HG02588 (cell line): ENCODE measurements at regions not wholly inside any gene's neighbourhood (a gene's known extent, or its start where the extent isn't known, plus 50 kb on each side); places are given as distances from the start of the nearest gene placed in this dataset.
"Not testable (repeated sequence)": the region's sequence is repeated elsewhere in the genome, so short reads cannot be mapped to it uniquely, and the experiment has no call there.

Source experiments
- ATAC-seq: cut with Tn5 transposase; IDR thresholded peaks from one replicate; pipeline ENCODE4 v1.9.1; 2021; ENCODE audit warnings: mild to moderate bottlenecking, moderate library complexity; ENCODE audit not compliant: unreplicated experiment

DNA sequence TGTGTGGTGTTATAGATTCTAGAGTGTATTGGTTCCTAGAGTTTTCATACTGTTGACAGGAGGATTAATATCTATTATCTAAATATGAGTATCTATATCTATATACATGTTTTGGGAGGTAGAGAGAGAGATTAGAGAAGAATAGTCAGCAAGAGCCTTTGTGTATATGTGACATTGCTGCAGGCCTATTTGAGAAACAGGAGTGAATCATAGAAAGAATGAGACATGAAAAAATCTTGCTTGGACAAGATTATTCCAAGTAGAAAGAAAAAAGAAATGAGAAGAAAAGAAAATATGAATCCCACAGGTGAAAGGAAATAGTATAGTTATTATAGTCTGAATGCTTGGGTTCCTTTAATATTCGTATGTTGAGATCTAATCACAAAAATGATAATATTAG is 720.4 kb downstream of the RERGL start:
- no peak for ATAC-seq

DNA sequence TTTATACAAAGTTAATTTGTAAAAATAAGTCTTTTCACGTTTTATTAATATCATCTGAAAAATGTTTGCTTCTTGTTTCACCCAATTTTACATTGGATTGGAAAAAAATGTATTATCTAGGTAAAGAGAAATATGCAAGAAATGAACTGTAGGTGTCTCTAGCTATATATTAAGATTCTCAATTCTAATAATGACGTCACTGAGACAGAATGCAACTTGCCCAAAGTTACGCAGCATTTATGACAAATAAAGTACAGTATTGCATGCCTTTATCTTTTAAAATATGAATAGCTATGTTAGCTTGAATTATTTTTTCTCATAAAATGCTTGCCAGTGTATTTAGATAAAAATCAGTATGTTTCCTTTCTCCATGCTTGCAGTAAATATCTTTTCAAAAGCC is 728.8 kb downstream of the RERGL start:
- no peak for ATAC-seq

GRCh38 chr12:17358835-17359234 is 731.2 kb downstream of the RERGL start:
- no peak for ATAC-seq

DNA sequence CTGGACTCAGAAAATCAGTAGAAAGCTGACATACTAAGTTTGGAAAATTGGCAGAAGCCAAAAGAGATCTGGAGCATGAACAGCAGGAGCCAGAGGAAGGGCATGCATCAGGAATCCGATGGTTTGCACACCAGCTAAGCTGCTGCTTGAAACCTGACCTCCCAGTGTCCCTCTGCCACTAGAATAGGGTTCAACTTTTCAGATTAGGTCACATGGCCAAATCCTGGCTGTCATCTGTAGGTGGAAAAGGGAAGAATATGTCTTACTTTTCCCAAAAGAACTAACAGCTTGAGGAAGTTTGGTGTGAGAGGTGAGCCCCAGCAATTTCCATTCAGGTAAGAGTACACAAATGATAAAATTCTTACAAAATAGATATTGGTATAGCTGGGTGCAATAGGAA is 732.6 kb downstream of the RERGL start:
- ATAC-seq = no peak

DNA sequence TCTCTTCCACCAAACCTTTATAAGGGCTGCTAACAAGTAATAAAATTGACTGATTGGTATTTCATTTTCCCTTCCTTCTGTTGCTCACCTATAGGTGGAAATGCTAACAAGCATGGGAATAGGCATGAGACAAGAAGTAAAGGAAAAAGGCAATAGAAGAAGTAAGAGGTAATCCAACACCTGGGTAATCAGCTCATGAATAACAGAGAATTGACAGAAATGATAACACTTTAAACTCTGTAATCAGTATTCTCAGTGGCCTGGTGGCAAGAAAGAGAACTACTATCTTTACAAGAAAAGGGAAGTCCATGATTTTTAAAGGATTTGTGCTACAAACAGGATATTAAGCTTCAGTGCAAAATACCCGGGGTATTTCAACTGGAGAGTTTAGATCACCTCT is 737.8 kb downstream of the RERGL start:
- no peak for ATAC-seq

- ATAC-seq = no peak
These were observed 741.7 kb downstream of the RERGL start for GRCh38 chr12:17348311-17348710.

- ATAC-seq = no peak
These were observed 738.7 kb upstream of the LMO3 start for GRCh38 chr12:17344649-17345048.

DNA sequence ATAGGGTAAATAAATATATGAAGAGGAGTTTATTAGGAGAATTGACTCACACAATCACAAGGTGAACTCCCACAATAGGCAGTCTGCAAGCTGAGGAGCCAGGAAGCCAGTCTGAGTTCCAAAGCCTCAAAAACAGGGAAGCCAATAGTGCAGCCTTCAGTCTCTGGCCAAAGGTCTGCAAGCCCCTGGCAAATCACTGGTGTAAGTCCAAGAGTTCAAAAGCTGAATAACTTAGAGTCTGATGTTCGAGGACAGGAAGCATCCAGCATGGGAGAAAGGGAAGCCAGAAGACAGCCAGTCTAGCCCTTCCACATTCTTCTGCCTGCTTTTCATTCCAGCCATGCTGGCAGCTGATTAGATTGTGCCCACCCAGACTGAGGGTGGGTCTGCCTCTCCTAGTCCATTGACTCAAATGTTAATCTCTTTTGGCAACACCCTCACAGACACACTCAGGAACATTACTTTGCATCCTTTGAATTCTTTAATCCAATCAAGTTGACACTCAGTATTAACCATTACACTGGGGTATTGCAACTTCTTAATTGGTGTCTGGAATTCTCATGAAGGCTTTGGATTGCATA is 736.5 kb upstream of the LMO3 start:
- no peak for ATAC-seq

DNA sequence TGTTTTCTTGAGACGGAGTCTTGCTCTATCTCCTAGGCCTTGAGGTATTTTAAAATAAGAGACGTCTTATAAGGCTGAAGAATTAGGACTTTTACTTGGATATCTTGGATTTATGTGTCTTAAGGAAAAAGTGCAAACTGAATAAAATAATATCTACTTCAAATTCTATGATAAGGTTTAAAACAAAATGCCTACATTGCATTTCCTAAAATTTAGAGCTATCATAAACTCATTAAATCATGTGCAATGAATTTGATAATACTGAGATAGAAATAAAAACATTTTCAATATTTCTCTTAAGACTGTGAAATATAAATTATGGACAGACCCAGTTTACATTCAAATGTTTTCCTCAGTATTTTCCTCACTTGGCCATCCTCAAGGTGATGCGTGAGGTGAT is 729.5 kb upstream of the LMO3 start:
- no peak for ATAC-seq

DNA sequence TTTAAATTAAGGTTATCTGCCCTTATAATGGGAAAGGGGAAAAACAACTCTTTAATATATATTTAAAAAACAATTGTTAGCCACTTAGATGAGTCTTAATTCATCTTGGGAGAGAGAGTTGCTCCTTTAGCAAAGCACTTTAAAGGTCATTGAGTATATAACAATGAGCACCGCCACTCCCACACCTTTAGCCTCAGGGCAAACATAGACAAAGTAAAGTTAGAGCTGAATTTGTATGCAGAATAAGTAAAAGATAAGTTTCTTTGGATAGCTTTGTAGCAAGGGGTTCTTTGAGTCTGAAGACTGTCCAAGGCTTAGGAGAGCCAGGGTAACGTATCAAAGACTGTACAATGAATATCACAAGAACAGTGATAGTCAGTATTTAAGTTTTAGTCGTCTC is 728.8 kb upstream of the LMO3 start:
- no peak for ATAC-seq

- ATAC-seq = no peak
These were observed 727.3 kb upstream of the LMO3 start for GRCh38 chr12:17333287-17333686.

DNA sequence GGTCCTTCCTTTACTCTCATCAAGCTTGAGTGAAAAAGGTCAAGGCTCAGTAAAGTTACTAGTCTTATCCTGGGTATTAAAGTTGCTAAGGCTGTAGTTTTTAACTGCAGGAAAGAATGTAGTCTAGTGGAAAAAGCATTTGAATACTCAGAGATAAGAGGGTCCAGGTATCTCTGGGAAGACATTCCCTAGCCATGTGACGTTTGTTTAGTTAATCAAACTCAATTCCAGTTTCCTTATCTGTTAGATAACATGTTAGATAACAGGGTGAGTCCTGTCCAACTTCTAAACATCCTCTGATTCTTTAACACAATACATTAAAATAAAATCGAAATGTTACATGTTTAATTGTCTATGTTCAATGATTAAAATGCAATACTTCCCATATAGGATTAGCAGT is 720.7 kb upstream of the LMO3 start:
- ATAC-seq = no peak

DNA sequence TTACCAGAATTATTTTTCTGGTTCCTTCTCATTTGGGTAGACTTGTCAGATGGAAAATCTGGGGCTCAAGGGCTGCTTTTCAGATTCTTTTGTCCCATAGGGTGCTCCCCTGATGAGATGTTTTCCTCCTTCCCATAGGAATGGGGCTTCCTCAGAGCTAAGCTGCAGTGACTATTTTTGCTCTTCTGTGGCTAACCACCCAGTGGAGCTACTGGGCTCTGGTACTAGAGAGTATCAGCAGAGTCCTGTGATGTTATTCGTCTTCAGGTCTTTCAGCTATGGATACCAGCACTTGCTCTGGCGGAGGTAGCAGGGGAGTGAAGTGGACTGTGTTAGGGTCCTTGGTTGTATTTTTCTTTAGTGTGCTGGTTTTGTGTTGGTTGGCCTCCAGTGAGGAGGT is 716.1 kb upstream of the LMO3 start:
- no peak for ATAC-seq

DNA sequence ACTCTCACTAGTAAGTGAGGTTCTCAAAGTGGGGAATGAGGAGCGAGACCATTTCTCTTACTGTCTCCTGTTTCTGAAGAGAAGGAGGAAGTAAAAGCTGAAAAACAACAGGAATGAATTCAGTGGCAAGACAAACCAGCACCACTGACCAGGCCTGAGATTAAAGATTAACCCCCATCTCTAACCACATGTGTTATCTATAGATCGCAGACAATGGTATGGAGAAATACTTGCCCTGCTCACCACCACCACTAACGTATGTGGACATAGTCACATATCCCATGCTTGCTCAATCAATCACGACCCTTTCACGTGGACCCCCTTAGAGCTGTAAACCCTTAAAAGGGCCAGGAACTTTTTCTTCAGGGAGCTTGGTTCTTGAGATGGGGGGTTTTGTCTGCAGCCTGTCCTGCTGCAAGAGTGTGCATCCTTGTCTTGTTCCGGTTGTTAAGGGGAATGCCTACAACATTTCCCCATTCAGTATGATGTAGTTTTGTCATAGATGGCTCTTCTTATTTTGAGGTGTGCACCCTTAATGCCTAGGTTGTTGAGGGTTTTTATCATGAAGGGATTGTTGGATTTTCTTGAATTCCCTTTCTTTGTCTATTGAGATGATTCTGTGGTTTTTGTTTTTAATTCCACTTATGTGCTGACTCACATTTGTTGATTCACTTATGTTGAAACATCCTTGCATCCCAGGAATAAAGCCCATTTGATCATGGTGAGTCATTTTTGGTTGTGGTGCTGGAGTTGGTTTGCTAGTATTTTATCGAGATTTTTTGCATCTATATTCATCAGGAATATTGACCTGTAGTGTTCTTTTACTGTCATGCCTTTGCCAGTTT is 698.8 kb upstream of the LMO3 start:
- ATAC-seq = no peak

- no peak for ATAC-seq
These were observed 696.0 kb upstream of the LMO3 start for GRCh38 chr12:17302001-17302400.

- no peak for ATAC-seq
These were observed 695.6 kb upstream of the LMO3 start for GRCh38 chr12:17301544-17301943.

- ATAC-seq = no peak
These were observed 690.9 kb upstream of the LMO3 start for GRCh38 chr12:17296882-17297281.

DNA sequence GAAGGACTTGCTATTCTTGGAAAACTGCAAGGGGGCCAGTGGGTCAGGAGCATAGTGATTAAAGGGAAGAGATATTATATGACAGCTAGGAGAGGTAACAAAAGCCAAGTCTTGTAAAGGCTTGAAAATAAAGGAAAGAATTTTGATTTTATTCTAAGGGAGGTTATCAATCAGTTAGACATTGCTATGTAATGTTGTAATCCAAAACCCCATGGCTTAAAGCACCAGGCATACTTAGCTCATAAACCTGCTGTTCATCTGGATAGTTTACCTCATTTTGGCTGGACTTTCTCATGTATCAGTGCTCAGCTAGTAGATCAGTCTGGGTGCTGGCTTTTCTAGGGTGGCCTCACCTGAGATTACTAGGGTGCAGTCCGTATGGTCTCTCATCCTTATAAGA is 680.9 kb upstream of the LMO3 start:
- no peak for ATAC-seq

- ATAC-seq = no peak
These were observed 678.9 kb upstream of the LMO3 start for GRCh38 chr12:17284873-17285272.

DNA sequence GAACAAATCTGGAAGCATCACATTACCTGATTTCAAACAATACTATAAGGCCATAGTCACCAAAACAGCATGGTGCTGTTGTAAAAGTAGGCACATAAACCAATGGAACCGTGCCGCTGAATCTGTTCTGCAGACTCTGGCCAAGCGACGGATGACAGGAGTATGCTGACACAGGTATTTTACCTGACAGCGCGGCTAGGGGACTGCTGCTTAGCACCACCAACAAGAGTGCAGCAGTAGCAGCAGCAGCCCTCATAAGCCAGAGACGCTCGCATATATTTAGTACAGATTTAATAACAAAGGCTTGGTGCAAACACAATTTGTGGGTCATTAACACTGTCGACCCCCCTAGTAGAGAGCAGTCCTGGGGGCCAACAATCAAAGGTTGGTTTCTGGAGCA is 677.6 kb upstream of the LMO3 start:
- no peak for ATAC-seq

GRCh38 chr12:17282169-17282568 is 676.2 kb upstream of the LMO3 start:
- ATAC-seq = not testable (repeated sequence)

- no peak for ATAC-seq
These were observed 673.0 kb upstream of the LMO3 start for GRCh38 chr12:17278946-17279345.

GRCh38 chr12:17276196-17276595 is 670.2 kb upstream of the LMO3 start:
- ATAC-seq = no peak
